ENCODE measurements at regions not wholly inside any gene's neighbourhood (a gene's known extent, or its start where the extent isn't known, plus 50 kb on each side); places are given as distances from the start of the nearest gene placed in this dataset.

DNA sequence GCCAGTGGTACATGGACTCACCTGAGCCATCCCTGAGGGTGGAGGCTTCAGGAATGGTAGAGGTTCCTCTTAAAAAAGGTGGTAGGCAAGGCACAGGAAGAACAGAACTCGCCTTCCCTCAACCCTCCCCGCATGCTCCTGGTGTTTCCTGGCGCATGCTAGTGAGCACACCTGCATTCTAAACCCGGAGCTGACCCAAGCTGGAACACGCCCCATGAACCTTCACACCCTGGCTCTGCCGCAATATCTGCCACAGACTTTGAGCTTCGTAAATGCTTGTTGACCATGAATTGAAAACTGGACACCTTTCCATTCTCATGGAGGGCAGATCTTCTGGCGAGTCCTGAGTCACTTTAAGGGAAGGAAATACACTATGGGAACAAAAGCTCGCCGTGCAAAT lies 601.3 kb upstream of the RAB6C start:
- TF ChIP-seq, protein P1, sequence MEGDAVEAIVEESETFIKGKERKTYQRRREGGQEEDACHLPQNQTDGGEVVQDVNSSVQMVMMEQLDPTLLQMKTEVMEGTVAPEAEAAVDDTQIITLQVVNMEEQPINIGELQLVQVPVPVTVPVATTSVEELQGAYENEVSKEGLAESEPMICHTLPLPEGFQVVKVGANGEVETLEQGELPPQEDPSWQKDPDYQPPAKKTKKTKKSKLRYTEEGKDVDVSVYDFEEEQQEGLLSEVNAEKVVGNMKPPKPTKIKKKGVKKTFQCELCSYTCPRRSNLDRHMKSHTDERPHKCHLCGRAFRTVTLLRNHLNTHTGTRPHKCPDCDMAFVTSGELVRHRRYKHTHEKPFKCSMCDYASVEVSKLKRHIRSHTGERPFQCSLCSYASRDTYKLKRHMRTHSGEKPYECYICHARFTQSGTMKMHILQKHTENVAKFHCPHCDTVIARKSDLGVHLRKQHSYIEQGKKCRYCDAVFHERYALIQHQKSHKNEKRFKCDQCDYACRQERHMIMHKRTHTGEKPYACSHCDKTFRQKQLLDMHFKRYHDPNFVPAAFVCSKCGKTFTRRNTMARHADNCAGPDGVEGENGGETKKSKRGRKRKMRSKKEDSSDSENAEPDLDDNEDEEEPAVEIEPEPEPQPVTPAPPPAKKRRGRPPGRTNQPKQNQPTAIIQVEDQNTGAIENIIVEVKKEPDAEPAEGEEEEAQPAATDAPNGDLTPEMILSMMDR (IDR thresholded peaks at IDR 0.05), result no peak
- TF ChIP-seq POLR2A (IDR thresholded peaks at IDR 0.05), result no peak

All from thyroid gland (tissue), 4 donors.